Mammary epithelial cell (primary cell): ENCODE measurements at regions not wholly inside any gene's neighbourhood (a gene's known extent, or its start where the extent isn't known, plus 50 kb on each side); places are given as distances from the start of the nearest gene placed in this dataset.

Experiments used
- CTCF ChIP-seq, 2 donors: IDR thresholded peaks in 1 of 2; conservative IDR thresholded peaks in 1 of 2; 2 replicates each; pipeline ENCODE4 v1.5.1; 2011 to 2012; ENCODE audit warnings: inconsistent platforms in 2 of 2, low read length in 2 of 2, mild to moderate bottlenecking in 2 of 2, control low read depth in 1 of 2, low read depth in 1 of 2; ENCODE audit not compliant: insufficient read depth in 1 of 2; ENCODE audit errors: extremely low read depth in 1 of 2
- EZH2 ChIP-seq: IDR thresholded peaks from 2 replicates; pipeline ENCODE4 v1.6.1; 2012; ENCODE audit warnings: low read length, inconsistent platforms, borderline replicate concordance

DNA sequence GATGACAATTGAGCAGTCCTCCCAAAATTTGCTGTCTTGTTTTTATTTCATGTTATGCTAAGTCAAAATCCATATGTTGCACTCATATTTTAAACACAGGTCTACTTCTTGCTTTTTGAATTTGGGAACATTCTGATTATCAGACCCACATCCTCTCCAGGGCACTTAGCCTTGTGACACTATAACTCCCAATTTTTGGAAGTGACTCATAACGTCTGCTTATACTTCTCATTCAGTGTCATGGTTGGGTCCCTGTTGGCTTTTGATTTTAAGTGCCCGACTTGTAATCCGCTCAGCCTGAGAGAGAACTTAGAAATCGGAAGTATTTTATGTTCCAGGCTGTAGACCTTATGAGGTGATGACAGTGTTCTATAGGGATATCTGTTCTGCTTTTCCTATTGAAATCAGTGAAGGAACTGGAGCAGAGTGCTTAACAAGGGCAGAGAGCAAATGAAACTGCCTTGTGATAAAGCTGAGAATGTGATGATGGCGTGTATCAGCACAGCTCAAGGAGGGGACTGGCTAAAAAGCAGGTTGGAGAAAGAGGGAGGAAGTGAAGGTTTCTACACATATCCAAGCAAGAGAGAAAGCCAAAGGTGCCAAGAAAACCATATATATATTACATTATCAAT, 136.0 kb downstream of the HLX start:
- no peak for TF ChIP-seq CTCF (conservative IDR thresholded peaks at IDR 0.05 in 1 of 2, IDR thresholded peaks at IDR 0.05 in 1 of 2; ENCODE audit: extremely low read depth in 1 of 2, insufficient read depth in 1 of 2, low read depth in 1 of 2, low read length in 2 of 2)
- TF ChIP-seq EZH2 = no peak
